C4-2B (cell line): ENCODE measurements at regions not wholly inside any gene's neighbourhood (a gene's known extent, or its start where the extent isn't known, plus 50 kb on each side); places are given as distances from the start of the nearest gene placed in this dataset.

ENCODE experiments used
- H3K27ac ChIP-seq: fragments of 450-650 bp; 2 replicates; pipeline ENCODE4 v1.5.1; 2017
- ZFX ChIP-seq: fragments of 450-650 bp; IDR thresholded peaks from 2 replicates; pipeline ENCODE4 v1.6.1; 2017
- TF ChIP-seq, protein P1 (sequence below): fragments of 450-650 bp; conservative IDR thresholded peaks from 2 replicates; pipeline ENCODE4 v1.5.1; 2017; ENCODE audit warnings: mild to moderate bottlenecking

DNA sequence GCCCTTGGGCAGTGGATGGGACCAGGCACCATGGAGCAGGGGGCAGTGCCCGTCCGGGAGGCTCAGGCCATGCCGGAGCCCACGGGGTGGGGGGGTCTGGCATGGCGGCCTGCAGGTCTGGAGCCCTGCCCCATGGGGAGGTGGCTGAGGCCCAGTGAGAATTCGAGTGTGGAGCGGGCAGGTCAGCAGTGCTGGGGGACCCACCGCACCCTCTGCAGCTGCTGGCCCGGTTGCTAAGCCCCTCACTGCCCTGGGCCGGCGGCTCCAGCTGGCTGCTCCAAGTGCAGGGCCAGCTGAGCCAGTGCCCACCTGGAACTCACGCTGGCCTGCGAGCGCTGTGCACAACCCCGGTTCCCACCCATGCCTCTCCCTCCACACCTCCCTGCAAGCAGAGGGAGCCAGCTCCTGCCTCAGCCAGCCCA is 1157.9 kb upstream of the ADGRL3 start:
- TF ChIP-seq ZFX = no peak
- no peak overlapping the region for H3K27ac ChIP-seq

DNA sequence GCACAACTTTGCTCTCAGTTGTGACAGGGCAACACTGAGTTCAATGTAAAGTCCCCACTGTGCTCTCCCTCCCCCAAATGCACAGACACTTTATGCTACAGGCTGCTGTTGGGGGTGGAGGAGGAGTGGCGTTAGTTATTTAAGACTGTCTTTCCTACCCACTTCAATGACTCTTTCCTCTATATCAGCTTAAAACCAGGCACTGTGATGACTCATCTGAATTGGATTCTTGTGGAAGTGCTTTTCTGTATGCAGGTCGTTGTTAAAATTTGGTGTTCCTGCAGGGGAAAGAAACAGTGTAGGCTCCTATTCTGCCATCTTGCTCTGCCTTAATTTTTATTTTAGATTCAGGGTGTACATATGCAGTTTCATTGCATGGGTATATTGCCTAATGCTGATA is 1157.2 kb upstream of the ADGRL3 start:
- H3K27ac ChIP-seq = no peak overlapping the region
- TF ChIP-seq ZFX = no peak
- TF ChIP-seq, protein P1, sequence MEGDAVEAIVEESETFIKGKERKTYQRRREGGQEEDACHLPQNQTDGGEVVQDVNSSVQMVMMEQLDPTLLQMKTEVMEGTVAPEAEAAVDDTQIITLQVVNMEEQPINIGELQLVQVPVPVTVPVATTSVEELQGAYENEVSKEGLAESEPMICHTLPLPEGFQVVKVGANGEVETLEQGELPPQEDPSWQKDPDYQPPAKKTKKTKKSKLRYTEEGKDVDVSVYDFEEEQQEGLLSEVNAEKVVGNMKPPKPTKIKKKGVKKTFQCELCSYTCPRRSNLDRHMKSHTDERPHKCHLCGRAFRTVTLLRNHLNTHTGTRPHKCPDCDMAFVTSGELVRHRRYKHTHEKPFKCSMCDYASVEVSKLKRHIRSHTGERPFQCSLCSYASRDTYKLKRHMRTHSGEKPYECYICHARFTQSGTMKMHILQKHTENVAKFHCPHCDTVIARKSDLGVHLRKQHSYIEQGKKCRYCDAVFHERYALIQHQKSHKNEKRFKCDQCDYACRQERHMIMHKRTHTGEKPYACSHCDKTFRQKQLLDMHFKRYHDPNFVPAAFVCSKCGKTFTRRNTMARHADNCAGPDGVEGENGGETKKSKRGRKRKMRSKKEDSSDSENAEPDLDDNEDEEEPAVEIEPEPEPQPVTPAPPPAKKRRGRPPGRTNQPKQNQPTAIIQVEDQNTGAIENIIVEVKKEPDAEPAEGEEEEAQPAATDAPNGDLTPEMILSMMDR = no peak

DNA sequence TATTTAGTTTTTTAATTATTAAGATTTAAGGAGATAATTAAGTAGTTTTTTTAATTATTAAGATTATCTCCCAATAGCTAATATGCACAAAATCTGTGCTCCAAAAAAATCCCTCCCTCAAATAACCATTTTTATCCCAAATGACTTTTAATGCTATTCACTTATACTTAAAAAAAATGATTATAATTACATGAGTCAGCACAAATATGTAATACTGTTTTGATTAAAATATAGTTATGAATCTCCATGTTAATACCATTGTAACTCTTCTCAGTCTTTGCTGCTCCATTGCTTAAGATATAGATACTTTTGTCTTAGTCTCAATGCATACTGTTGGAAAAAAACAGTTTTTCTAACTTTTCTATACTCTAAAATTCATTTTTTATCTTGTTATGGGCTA is 1121.1 kb upstream of the ADGRL3 start:
- TF ChIP-seq, protein P1 = no peak
- TF ChIP-seq ZFX = no peak
- no peak overlapping the region for H3K27ac ChIP-seq

DNA sequence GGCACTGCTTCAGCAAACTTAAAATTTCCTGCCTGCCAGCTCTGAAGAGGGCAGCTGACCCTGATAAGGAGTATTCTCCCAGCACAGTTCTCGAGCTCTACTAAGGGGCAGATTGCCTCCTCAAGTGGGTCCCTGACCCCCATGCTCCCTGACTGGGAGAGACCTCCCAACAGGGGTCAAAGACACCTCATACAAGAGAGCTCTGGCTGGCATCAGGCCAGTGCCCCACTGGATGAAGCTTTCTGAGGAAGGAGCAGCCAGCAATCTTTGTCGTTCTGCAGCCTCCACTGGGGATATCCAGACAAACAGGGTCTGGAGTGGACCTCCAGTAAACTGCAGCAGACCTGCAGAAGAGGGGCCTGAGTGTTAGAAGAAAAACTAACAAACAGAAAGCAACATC is 1118.3 kb upstream of the ADGRL3 start:
- no peak for TF ChIP-seq ZFX
- TF ChIP-seq, protein P1 = no peak
- H3K27ac ChIP-seq = no peak overlapping the region

- TF ChIP-seq ZFX = no peak
- TF ChIP-seq, protein P1 = no peak
- no peak overlapping the region for H3K27ac ChIP-seq
Observed at GRCh38 chr4:60088807-60089486, 1111.2 kb upstream of the ADGRL3 start.

DNA sequence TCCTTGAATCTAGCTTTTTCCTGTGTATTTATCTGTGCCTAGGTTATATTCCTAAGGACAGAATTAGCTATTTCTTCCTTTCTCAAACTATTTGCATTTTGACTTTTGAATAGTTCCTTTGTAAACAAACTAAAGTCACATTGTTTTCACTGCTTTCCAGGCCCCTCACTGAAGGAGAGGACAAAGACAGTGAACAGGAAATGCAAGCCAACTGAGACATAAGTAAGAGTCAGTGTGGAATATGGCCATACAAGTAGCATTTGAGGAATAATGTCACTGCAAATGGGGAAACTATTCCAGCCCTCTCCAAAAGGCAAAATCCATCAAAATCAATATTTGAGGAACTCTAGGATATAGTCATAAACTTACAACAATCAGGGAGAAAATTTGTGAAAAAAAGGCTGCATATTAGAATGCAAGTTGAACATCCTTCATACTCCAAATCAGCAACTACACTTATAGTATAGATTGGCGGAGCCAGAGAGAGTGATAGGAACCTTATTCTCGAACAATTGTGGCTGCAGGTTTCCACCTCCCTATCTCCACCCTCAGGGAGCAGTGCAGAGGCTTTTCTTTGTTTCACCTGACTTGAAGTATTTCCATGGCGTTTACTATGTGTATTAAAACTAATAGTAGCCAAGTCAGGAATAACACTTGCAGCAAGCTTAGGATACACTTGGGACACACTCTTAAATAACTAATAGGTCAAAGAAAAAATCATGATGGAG is 1110.4 kb upstream of the ADGRL3 start:
- no peak for TF ChIP-seq ZFX
- TF ChIP-seq, protein P1 = no peak
- H3K27ac ChIP-seq = no peak overlapping the region

DNA sequence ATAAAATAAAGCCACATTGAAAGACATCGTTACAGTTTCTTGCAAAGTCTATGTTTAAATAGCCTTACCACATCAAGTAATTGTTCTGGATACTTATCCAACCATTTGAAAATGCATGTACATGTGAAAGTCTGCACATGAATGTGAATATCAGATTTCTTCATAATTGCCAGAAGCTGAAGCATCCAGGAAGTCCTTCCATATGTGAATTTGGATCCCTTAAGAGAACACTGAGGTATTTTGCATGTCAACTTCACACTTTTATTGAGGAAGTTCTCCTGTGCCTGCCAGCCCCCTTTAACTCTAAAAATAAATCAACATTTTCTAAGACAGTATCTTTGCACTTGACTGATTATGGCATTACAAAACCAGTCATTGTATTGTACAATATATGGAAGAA is 1103.5 kb upstream of the ADGRL3 start:
- H3K27ac ChIP-seq = no peak overlapping the region
- no peak for TF ChIP-seq ZFX
- TF ChIP-seq, protein P1 = no peak

- TF ChIP-seq, protein P1 = no peak
- no peak for TF ChIP-seq ZFX
- H3K27ac ChIP-seq = no peak overlapping the region
Observed at GRCh38 chr4:60116592-60116991, 1083.5 kb upstream of the ADGRL3 start.
